Nephron (organoid): ENCODE measurements at regions not wholly inside any gene's neighbourhood (a gene's known extent, or its start where the extent isn't known, plus 50 kb on each side); places are given as distances from the start of the nearest gene placed in this dataset.

Experiments used
- H3K27ac Mint-ChIP-seq, 3 experiments: 2 replicates each; pipeline ENCODE4 v1.8.0; 2020; ENCODE audit warnings: mixed read lengths in 3 of 3, mild to moderate bottlenecking in 2 of 3, moderate library complexity in 1 of 3
- H3K27me3 Mint-ChIP-seq: 2 replicates; pipeline ENCODE4 v1.8.0; 2021; ENCODE audit warnings: low read depth, mild to moderate bottlenecking, moderate library complexity, mixed read lengths
- H3K36me3 Mint-ChIP-seq: 2 replicates; pipeline ENCODE4 v1.8.0; 2020; ENCODE audit warnings: low read depth, mixed read lengths
- H3K4me1 Mint-ChIP-seq: 2 replicates; pipeline ENCODE4 v1.8.0; 2020; ENCODE audit warnings: mixed read lengths
- H3K4me3 Mint-ChIP-seq, 3 experiments: 2 replicates each; pipeline ENCODE4 v1.8.0; 2020; ENCODE audit warnings: mild to moderate bottlenecking in 3 of 3, mixed read lengths in 3 of 3, moderate library complexity in 2 of 3
- H3K9me3 Mint-ChIP-seq: 2 replicates; pipeline ENCODE4 v1.8.0; 2020; ENCODE audit warnings: mixed read lengths
- CTCF ChIP-seq, 3 experiments: fragments of 200-600 bp; sonication (generic); IDR thresholded peaks; one replicate each; pipeline ENCODE4 v1.5.0; 2021; ENCODE audit warnings: antibody characterized with exemption in 3 of 3; ENCODE audit not compliant: unreplicated experiment in 3 of 3

DNA sequence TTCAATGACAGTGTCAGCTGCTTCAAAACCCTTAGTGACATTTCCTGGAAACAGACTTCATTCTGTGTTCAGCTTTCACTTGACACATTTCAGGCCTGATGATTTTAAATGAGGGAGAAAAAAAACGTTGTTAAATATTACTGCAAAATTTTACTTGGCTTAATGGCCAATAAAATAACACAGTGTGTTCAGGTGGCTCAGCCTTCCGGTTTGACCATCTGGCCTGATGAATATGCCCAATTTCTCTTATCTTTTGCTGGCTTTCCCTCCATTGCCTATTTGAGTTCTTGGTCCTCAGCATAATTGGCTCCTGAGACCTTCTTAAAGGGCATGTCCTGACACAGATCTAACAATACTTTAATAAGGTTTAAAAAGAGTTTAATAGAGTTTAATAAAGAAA, 462.4 kb downstream of the ADRA2A start:
- peaks cover 10% of the 10 kb centered on the region for H3K27me3 Mint-ChIP-seq
- no peaks in the 10 kb centered on the region for H3K36me3 Mint-ChIP-seq
- no peak overlapping the region for H3K4me3 Mint-ChIP-seq
- no peak for TF ChIP-seq CTCF (IDR thresholded peaks at IDR 0.05; ENCODE audit: unreplicated experiment in 3 of 3)
- H3K27ac Mint-ChIP-seq: no peak overlapping the region
- H3K9me3 Mint-ChIP-seq: no peaks in the 10 kb centered on the region
- no peaks in the 10 kb centered on the region for H3K4me1 Mint-ChIP-seq

DNA sequence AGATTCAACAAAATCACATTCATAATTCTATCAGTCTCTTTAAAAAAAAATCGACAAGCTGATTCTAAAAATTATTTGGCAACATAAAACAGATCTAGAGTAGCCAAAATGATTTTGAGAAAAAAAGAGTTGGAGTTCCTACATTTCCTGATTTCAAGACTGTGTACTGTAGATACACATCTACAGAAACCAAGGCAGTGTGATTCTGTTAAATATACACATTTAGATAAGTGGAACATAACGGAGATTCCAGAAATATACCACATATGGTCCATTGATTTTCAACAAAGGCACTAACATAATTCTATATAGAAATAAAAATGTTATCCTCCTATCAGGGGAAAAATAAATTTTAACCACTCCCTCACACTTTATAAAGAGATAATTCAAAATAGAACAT, 467.0 kb downstream of the ADRA2A start:
- Mint-ChIP-seq H3K27ac (no peak overlapping the region), H3K4me1 (no peaks in the 10 kb centered on the region), H3K9me3 (no peaks in the 10 kb centered on the region), H3K27me3 (no peaks in the 10 kb centered on the region), H3K36me3 (no peaks in the 10 kb centered on the region), H3K4me3 (no peak overlapping the region)
- no peak for TF ChIP-seq CTCF (IDR thresholded peaks at IDR 0.05; ENCODE audit: unreplicated experiment in 3 of 3)

GRCh38 chr10:111545861-111546605, 469.2 kb downstream of the ADRA2A start:
- Mint-ChIP-seq H3K4me1 (no peaks in the 10 kb centered on the region), H3K27ac (no peak overlapping the region), H3K9me3 (no peaks in the 10 kb centered on the region), H3K4me3 (no peak overlapping the region), H3K27me3 (no peaks in the 10 kb centered on the region), H3K36me3 (no peaks in the 10 kb centered on the region)
- no peak for TF ChIP-seq CTCF (IDR thresholded peaks at IDR 0.05; ENCODE audit: unreplicated experiment in 3 of 3)

GRCh38 chr10:111548084-111548726, 471.4 kb downstream of the ADRA2A start:
- H3K36me3 Mint-ChIP-seq: no peaks in the 10 kb centered on the region
- H3K4me3 Mint-ChIP-seq: no peak overlapping the region
- no peak overlapping the region for H3K27ac Mint-ChIP-seq
- no peaks in the 10 kb centered on the region for H3K9me3 Mint-ChIP-seq
- TF ChIP-seq CTCF (IDR thresholded peaks at IDR 0.05; ENCODE audit: unreplicated experiment in 3 of 3): no peak
- H3K4me1 Mint-ChIP-seq: no peaks in the 10 kb centered on the region
- H3K27me3 Mint-ChIP-seq: no peaks in the 10 kb centered on the region

DNA sequence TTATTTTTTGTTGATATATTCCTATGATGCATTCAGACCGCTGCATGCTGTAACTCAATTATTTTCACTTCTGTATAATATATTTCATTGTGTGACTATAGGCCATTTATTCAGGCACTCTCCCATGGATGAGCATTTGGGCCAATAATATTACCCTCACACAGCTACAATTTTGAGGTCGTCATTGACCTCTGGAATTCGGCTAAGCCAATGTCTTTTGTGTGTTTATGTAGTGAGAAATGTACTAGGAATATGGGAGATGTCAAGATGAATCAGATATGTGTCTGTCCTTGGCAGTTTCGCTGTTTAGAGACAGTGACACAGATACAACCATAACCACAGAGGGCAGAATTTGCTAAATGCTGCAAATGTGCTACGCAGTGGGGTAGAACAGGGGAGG, 474.2 kb downstream of the ADRA2A start:
- no peak for TF ChIP-seq CTCF (IDR thresholded peaks at IDR 0.05; ENCODE audit: unreplicated experiment in 3 of 3)
- H3K27ac Mint-ChIP-seq: no peak overlapping the region
- H3K9me3 Mint-ChIP-seq: no peaks in the 10 kb centered on the region
- H3K4me3 Mint-ChIP-seq: no peak overlapping the region
- no peaks in the 10 kb centered on the region for H3K4me1 Mint-ChIP-seq
- no peaks in the 10 kb centered on the region for H3K27me3 Mint-ChIP-seq
- no peaks in the 10 kb centered on the region for H3K36me3 Mint-ChIP-seq

DNA sequence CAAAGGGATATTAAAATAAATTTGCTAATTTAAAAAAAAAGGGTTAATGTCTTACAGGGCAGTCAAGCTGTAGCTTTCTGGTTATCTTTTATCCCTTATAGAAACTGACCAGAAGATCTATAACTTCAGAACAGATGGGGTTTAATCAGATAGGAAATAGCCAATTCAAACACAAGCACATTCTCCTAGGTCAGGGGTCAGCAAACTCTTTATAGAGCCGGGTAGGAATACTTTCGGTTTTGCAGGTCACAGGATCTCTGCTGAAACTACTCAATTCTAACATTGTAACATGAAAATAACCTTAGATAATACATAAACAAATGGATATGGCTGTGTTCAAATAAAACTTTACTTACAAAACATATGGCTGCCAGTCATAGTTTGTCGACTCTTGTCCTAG, 479.8 kb downstream of the ADRA2A start:
- H3K4me3 Mint-ChIP-seq: no peak overlapping the region
- H3K27me3 Mint-ChIP-seq: no peaks in the 10 kb centered on the region
- TF ChIP-seq CTCF (IDR thresholded peaks at IDR 0.05; ENCODE audit: unreplicated experiment in 3 of 3): no peak
- H3K36me3 Mint-ChIP-seq: no peaks in the 10 kb centered on the region
- no peaks in the 10 kb centered on the region for H3K9me3 Mint-ChIP-seq
- no peak overlapping the region for H3K27ac Mint-ChIP-seq
- peaks cover 12% of the 10 kb centered on the region for H3K4me1 Mint-ChIP-seq
